Prostate gland (tissue), 2 donors: ENCODE measurements at regions not wholly inside any gene's neighbourhood (a gene's known extent, or its start where the extent isn't known, plus 50 kb on each side); places are given as distances from the start of the nearest gene placed in this dataset.

Experiments
- CTCF ChIP-seq, 4 experiments: fragments of 200-600 bp in 2 of 4; fragments of 450-650 bp in 2 of 4; sonication (generic) in 2 of 4; IDR thresholded peaks; 1 replicate in 3 of 4; 2 replicates in 1 of 4; pipeline ENCODE4 v1.5.1; 2016 to 2019; ENCODE audit warnings: antibody characterized with exemption in 4 of 4, mild to moderate bottlenecking in 2 of 4, moderate library complexity in 2 of 4
- POLR2AphosphoS5 ChIP-seq: sonication (generic); formaldehyde crosslinking; IDR thresholded peaks from one replicate; pipeline ENCODE4 v1.6.1; 2017; ENCODE audit warnings: antibody characterized with exemption

GRCh38 chr7:33753881-33754525 lies 151.3 kb upstream of the BMPER start:
- TF ChIP-seq CTCF (IDR thresholded peaks at IDR 0.05) = no peak
- TF ChIP-seq POLR2AphosphoS5 = no peak
